HEK293T (cell line): ENCODE measurements at regions not wholly inside any gene's neighbourhood (a gene's known extent, or its start where the extent isn't known, plus 50 kb on each side); places are given as distances from the start of the nearest gene placed in this dataset.

ENCODE experiments used
- ARNT ChIP-seq: fragments of 450-650 bp; IDR thresholded peaks from 2 replicates; pipeline ENCODE4 v1.6.1; 2017; ENCODE audit warnings: mild to moderate bottlenecking
- BHLHE40 ChIP-seq: fragments of 450-650 bp; IDR thresholded peaks from 2 replicates; pipeline ENCODE4 v1.6.1; 2016; ENCODE audit warnings: mild to moderate bottlenecking, moderate library complexity, borderline replicate concordance
- FOXM1 ChIP-seq: fragments of 450-650 bp; IDR thresholded peaks from 2 replicates; pipeline ENCODE4 v1.6.1; 2017; ENCODE audit warnings: mild to moderate bottlenecking, borderline replicate concordance
- L3MBTL2 ChIP-seq: fragments of 450-650 bp; conservative IDR thresholded peaks from 2 replicates; pipeline ENCODE4 v1.6.1; 2016; ENCODE audit warnings: mild to moderate bottlenecking
- SP1 ChIP-seq: fragments of 450-650 bp; IDR thresholded peaks from 2 replicates; pipeline ENCODE4 v1.6.1; 2017
- ZNF384 ChIP-seq: fragments of 450-650 bp; IDR thresholded peaks from 2 replicates; pipeline ENCODE4 v1.6.1; 2016
- TF ChIP-seq, protein P1 (sequence below): fragments of 450-650 bp; IDR thresholded peaks from 2 replicates; pipeline ENCODE4 v1.6.1; 2016

DNA sequence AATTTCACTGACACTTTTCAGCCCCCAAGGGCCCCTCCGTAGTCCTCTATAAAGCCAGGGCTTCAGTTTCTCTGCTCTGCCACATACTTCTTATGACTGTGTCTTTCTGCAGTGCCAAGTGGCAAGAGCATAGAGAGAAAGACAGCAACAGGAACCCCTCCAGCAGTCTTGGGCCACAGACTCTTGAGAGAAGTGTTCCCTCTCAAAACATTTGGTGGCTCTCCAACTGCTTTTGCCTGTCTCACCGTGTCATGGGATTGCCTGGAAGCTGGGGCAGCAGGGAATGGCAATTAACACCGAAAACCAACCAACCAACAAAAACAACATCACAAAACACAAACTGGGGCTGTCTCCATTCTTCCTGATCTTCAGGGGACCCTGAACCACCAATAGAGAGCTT lies 73.8 kb upstream of the ELN start:
- TF ChIP-seq SP1 = no peak
- TF ChIP-seq BHLHE40 = no peak
- no peak for TF ChIP-seq ARNT
- no peak for TF ChIP-seq FOXM1
- TF ChIP-seq, protein P1, sequence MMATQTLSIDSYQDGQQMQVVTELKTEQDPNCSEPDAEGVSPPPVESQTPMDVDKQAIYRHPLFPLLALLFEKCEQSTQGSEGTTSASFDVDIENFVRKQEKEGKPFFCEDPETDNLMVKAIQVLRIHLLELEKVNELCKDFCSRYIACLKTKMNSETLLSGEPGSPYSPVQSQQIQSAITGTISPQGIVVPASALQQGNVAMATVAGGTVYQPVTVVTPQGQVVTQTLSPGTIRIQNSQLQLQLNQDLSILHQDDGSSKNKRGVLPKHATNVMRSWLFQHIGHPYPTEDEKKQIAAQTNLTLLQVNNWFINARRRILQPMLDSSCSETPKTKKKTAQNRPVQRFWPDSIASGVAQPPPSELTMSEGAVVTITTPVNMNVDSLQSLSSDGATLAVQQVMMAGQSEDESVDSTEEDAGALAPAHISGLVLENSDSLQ = no peak
- no peak for TF ChIP-seq L3MBTL2
- TF ChIP-seq ZNF384 = no peak
